NCI-H2227 (cell line): ENCODE measurements at regions not wholly inside any gene's neighbourhood (a gene's known extent, or its start where the extent isn't known, plus 50 kb on each side); places are given as distances from the start of the nearest gene placed in this dataset.
A peak's percentile ranks its signal among the peaks of the same experiment; 100 is the strongest.

Source experiments
- DNase-seq: peaks from one replicate; lab custom pipeline; 2025; ENCODE audit not compliant: unreplicated experiment; lab: John Stamatoyannopoulos, UW

GRCh38 chr22:22392131-22392530 lies 116.4 kb downstream of the ZNF280B start:
- no peak for DNase-seq

DNA sequence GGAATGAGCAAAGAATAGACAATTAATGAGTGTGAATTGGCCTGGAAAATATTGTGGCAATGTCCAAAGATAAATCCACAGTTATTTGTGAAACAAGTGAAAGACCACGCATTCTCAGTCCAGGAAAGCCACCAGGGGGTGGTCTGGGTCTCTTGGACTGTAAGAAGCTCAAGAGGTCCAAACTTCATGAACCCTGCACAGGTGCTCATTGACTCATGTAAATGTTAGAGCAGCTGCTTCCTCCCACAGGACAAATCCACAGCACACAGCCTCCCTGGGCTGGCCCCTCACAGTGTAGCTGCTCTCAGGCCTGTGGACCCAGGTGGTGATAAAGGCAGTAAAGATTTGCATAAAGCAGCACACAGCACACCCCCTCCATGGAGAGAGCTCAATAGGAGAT lies 114.0 kb downstream of the ZNF280B start:
- DNase-seq: no peak

DNA sequence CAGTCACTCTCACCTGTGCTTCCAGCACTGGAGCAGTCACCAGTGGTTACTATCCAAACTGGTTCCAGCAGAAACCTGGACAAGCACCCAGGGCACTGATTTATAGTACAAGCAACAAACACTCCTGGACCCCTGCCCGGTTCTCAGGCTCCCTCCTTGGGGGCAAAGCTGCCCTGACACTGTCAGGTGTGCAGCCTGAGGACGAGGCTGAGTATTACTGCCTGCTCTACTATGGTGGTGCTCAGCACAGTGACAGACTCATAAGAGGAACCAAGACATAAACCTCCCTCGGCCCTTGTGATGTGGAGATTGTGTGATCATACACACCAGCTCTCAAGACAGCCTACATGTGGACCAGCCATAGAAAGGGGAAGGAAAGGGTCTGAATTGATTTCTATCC lies 113.3 kb downstream of the ZNF280B start:
- DNase-seq: no peak

GRCh38 chr22:22396741-22397291 lies 111.7 kb downstream of the ZNF280B start:
- no peak for DNase-seq

- DNase-seq: no peak
Measured at GRCh38 chr22:22397292-22397870, 111.2 kb downstream of the ZNF280B start.

- no peak for DNase-seq
Measured at GRCh38 chr22:22397875-22398524, 110.5 kb downstream of the ZNF280B start.

- DNase-seq: no peak
Measured at GRCh38 chr22:22398530-22399327, 109.8 kb downstream of the ZNF280B start.

DNA sequence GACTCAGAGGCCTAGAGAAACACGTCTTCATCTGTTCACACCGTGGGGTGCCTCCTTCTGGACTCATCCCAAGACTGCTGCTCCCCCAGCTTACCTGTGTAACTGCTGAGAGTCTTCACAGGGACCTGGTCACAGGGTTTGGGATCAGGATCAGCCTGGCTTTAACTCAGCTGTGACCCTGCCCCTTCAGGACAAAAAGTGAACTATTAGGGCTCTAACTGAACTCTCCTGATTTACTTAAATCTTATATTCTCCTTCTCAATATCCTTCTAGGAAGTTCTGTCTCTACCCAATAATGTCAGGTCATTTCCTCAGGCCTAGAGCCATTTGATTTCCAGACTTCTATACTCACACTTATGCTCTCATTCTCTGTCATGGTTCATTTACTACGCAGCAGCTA lies 108.4 kb downstream of the ZNF280B start:
- DNase-seq: no peak

DNA sequence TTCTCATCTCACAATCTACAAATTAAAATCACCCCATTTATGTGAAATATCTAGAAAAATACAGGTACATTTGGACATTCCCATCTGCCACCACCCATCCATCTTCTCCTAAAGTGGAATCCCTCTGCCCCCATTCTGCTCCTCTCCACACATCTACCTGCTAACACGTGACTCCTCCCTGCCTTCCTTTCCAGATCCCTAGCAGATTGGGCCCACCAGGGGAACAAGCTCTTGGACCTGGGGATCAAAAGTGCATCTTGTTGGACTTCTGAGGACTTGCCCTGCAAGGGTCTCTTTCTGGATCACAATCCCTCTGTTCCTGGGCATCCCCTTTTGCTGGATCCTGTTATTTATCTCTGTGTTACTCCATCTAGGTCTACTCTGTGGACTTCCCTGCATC lies 107.6 kb downstream of the ZNF280B start:
- no peak for DNase-seq

GRCh38 chr22:22401381-22401780 lies 107.2 kb downstream of the ZNF280B start:
- DNase-seq: no peak

- no peak for DNase-seq
Measured at GRCh38 chr22:22403306-22403705, 105.2 kb downstream of the ZNF280B start.

- DNase-seq: no peak
Measured at GRCh38 chr22:22403771-22404170, 104.8 kb downstream of the ZNF280B start.

DNA sequence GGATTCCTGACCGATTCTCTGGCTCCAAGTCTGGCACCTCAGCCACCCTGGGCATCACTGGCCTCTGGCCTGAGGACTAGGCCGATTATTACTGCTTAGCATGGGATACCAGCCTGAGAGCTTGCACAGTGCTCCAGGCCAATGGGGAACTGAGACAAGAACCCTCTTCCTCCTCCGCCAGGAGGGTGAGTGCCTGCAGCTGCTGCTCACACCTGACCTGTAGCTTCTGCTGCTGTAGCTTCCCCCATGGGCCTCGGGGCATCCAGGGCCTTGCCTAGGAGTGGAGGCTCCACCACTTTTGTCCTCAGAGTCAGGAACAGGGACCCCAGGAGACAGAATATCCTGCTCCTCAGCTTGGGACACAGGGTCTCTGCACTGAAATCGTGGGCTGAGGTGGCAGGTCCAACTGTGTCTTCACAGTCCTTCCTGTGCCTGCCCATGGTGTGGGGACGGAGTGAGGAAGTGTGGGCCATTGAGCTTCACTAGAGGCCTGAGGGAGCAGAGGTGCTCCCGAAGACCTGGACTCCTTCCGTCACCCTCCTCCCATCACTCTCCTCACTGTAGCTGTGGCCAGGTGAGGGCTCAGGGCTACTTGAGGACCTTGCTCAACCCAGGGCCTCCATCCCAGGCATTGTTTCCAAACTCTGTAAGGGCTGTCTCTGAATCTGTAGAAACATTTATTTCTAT lies 103.8 kb downstream of the ZNF280B start:
- no peak for DNase-seq

DNA sequence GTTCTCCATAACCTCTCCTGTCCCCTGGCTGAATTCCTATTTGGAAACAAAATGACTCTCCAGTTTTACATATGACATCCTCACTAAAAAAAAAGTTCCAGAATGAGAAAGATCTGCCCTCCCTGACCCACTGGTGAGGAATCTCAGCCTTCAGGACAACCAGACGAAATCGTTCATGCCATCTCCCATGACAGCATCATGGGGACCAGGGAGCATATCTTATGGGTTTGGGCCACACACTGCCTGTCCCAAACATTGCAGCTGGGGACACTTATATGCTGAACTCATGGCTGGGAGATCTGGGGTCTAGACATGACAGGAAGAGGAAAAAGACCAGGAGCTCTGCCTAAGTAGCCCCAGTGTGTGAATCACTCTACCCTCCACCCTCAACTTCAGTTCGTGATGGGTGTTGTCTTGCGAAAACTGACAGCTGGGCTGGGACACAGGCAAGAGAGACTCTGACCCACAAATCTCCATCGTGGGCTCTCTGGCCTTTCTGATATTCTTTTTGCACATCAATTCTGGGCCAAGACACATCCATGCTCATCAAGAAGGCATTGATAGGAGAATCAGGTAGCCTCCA lies 102.0 kb downstream of the ZNF280B start:
- DNase-seq: no peak

DNA sequence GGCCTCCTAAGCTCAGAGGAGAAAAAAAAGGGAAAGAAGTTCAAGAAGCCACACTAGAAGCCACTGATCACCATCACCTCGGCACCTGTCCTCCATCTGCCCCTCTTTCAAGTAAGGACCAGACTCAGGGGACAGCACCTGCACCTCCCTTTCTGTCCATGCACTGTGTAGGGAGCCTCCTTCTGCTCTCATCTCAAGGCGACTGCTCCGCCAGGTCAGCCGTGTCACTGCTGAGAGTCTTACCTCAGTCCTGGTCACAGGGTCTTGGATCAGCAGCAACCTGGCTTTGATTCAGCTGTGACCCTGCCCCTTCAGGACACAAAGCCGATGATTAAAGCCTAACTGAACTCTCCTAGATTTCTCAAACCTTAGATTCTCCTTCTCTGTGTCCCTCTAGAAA lies 101.5 kb downstream of the ZNF280B start:
- no peak for DNase-seq

DNA sequence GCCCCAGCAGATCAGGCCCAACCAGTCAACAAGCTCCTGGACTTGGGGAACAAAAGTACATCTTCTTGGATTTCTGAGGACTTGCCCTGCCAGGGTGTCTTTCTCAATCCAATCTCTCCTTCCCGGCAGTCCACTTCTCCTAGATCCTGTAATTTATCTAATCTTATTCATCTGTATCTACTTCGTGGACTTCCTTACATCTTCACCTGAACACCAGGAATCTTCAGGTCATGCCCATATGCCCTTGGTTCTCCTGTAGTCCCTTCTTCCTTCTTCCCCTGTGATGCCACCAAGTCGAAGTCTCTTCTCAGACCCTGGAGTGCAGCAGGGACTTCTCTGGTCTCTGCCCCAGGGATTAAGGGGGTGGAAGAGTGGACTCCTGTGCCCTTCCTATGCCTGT lies 100.3 kb downstream of the ZNF280B start:
- DNase-seq: no peak

DNA sequence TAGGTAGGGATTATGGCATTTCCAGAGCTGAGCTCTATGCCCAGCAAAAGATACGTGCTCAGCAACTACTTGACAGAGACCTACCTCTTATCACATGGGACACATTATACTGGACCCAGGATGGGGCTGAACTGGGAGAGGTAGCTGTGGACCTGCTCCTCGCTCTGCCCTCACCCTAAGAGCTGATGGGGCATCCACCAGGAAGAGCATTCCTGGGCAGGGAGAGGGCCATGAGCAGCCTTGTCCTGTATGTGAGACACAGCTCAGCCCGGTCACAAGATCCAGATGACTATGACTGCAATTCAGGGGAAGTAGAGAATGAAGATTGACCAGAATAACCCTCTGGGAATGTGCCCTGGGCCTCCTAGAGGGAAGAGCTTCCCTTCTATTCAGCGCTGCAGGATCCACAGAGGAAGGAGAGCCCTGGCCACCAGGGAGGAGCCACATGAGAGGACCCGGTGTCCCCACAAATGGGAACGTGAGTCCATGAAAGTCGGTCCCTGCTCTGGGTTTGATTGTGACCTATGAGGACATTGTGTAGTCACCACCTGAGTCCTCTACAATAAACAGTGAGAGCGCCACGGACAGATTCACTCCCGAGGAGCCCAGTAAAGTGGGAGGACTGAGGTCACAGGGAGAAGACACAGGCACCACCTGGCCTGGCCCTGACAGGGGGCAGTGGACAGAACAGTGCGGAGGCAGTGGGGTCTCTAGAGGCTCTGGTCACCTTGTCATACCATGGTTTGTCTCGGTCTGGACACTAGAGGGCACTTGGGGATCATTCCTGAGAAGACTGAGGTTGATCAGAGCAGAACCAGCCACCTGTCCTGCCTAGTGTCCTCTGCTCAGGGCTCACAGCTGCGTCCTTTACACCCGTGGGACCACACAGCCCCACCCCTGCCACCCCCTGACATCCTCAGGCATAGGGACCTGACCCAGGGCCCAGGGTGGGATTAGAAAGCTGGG lies 99.5 kb downstream of the ZNF280B start:
- peak; percentile 26 for DNase-seq

GRCh38 chr22:22410121-22410520 lies 98.4 kb downstream of the ZNF280B start:
- DNase-seq: no peak

- no peak for DNase-seq
Measured at GRCh38 chr22:22410677-22411076, 97.9 kb downstream of the ZNF280B start.

- no peak for DNase-seq
Measured at GRCh38 chr22:22414266-22414665, 94.3 kb downstream of the ZNF280B start.
